ENCODE measurements at regions not wholly inside any gene's neighbourhood (a gene's known extent, or its start where the extent isn't known, plus 50 kb on each side); places are given as distances from the start of the nearest gene placed in this dataset.

- CTCF ChIA-PET, result no interaction called here
- no peak overlapping the region for H3K27ac Mint-ChIP-seq
- POLR2A ChIA-PET, result no interaction called here
- no peaks in the 10 kb centered on the region for H3K36me3 Mint-ChIP-seq (ENCODE audit: low read depth)
- H3K27me3 Mint-ChIP-seq, result peaks cover 8% of the 10 kb centered on the region
- DNase-seq, result no peak
- no peak overlapping the region for H3K4me3 Mint-ChIP-seq
- ATAC-seq, result no peak
- intact Hi-C loops (cut with DNase I, micrococcal nuclease), result no loop called here
- no peaks in the 10 kb centered on the region for H3K4me1 Mint-ChIP-seq
- no peaks in the 10 kb centered on the region for H3K9me3 Mint-ChIP-seq (ENCODE audit: low read depth)
Observed at GRCh38 chr18:78898066-78898465, 81.6 kb upstream of the SALL3 start.

GRCh38 chr18:78898635-78899034 lies 81.0 kb upstream of the SALL3 start:
- no peaks in the 10 kb centered on the region for H3K9me3 Mint-ChIP-seq (ENCODE audit: low read depth)
- DNase-seq, result no peak
- POLR2A ChIA-PET, result no interaction called here

GRCh38 chr18:78899241-78899640 lies 80.4 kb upstream of the SALL3 start:
- intact Hi-C loops (cut with DNase I, micrococcal nuclease), result no loop called here

More at GRCh38 chr18:78898635-78899034, 81.0 kb upstream of the SALL3 start:
- CTCF ChIA-PET, result no interaction called here
- intact Hi-C loops (cut with DNase I, micrococcal nuclease), result no loop called here
- no peaks in the 10 kb centered on the region for H3K4me1 Mint-ChIP-seq
- peaks cover 12% of the 10 kb centered on the region for H3K27me3 Mint-ChIP-seq
- no peak overlapping the region for H3K4me3 Mint-ChIP-seq
- no peaks in the 10 kb centered on the region for H3K36me3 Mint-ChIP-seq (ENCODE audit: low read depth)
- no peak overlapping the region for H3K27ac Mint-ChIP-seq
- ATAC-seq, result no peak

GRCh38 chr18:78900938-78901909 lies 78.4 kb upstream of the SALL3 start:
- ATAC-seq (no peak), DNase-seq (no peak)
- intact Hi-C loops (cut with DNase I, micrococcal nuclease), result no loop called here
- no peaks in the 10 kb centered on the region for H3K9me3 Mint-ChIP-seq (ENCODE audit: low read depth)
- no peak overlapping the region for H3K27ac Mint-ChIP-seq
- peaks cover 12% of the 10 kb centered on the region for H3K27me3 Mint-ChIP-seq
- H3K4me3 Mint-ChIP-seq, result no peak overlapping the region
- POLR2A ChIA-PET, result no interaction called here
- H3K4me1 Mint-ChIP-seq, result no peaks in the 10 kb centered on the region
- no peaks in the 10 kb centered on the region for H3K36me3 Mint-ChIP-seq (ENCODE audit: low read depth)
- CTCF ChIA-PET, result interaction anchor here (0.7 kb wide), 1 partner anchor 21 kb away, joined by 3 read pairs; no protein-coding TSS in a partner anchor

More at GRCh38 chr18:78899241-78899640, 80.4 kb upstream of the SALL3 start:
- Mint-ChIP-seq H3K4me1 (no peaks in the 10 kb centered on the region), H3K4me3 (no peak overlapping the region), H3K27me3 (peaks cover 12% of the 10 kb centered on the region), H3K27ac (no peak overlapping the region), H3K36me3 (ENCODE audit: low read depth) (no peaks in the 10 kb centered on the region), H3K9me3 (ENCODE audit: low read depth) (no peaks in the 10 kb centered on the region)
- ATAC-seq (no peak), DNase-seq (no peak)
- CTCF ChIA-PET, result interaction anchor here (0.9 kb wide), 1 partner anchor 22 kb away, joined by 3 read pairs; no protein-coding TSS in a partner anchor
- POLR2A ChIA-PET, result no interaction called here

GRCh38 chr18:78901923-78902794 lies 77.5 kb upstream of the SALL3 start:
- POLR2A ChIA-PET, result no interaction called here
- H3K27me3 Mint-ChIP-seq, result peaks cover 12% of the 10 kb centered on the region
- CTCF ChIA-PET, result interaction anchor here (0.7 kb wide), 1 partner anchor 22 kb away, joined by 3 read pairs; no protein-coding TSS in a partner anchor
- no peak for ATAC-seq
- no peak overlapping the region for H3K27ac Mint-ChIP-seq
- intact Hi-C loops (cut with DNase I, micrococcal nuclease), result no loop called here
- no peaks in the 10 kb centered on the region for H3K36me3 Mint-ChIP-seq (ENCODE audit: low read depth)
- no peaks in the 10 kb centered on the region for H3K9me3 Mint-ChIP-seq (ENCODE audit: low read depth)
- no peak for DNase-seq
- no peak overlapping the region for H3K4me3 Mint-ChIP-seq
- H3K4me1 Mint-ChIP-seq, result no peaks in the 10 kb centered on the region

- no peaks in the 10 kb centered on the region for H3K9me3 Mint-ChIP-seq (ENCODE audit: low read depth)
- H3K4me1 Mint-ChIP-seq, result no peaks in the 10 kb centered on the region
- no peak for ATAC-seq
- intact Hi-C loops (cut with DNase I, micrococcal nuclease), result no loop called here
- no peak for DNase-seq
- POLR2A ChIA-PET, result interaction anchor here (0.5 kb wide), 1 partner anchor 42 kb away, joined by 4 read pairs; no protein-coding TSS in a partner anchor
- H3K27me3 Mint-ChIP-seq, result peaks cover 14% of the 10 kb centered on the region
- H3K27ac Mint-ChIP-seq, result no peak overlapping the region
- H3K4me3 Mint-ChIP-seq, result no peak overlapping the region
- H3K36me3 Mint-ChIP-seq (ENCODE audit: low read depth), result no peaks in the 10 kb centered on the region
- CTCF ChIA-PET, result no interaction called here
Observed at GRCh38 chr18:78902795-78903435, 76.7 kb upstream of the SALL3 start.

- Mint-ChIP-seq H3K27me3 (peaks cover 14% of the 10 kb centered on the region), H3K27ac (no peak overlapping the region), H3K36me3 (ENCODE audit: low read depth) (no peaks in the 10 kb centered on the region), H3K4me1 (no peaks in the 10 kb centered on the region), H3K4me3 (no peak overlapping the region), H3K9me3 (ENCODE audit: low read depth) (no peaks in the 10 kb centered on the region)
- ChIA-PET POLR2A (no interaction called here), CTCF (interaction anchor here (0.6 kb wide), 1 partner anchor 1359 kb away, joined by 4 read pairs; no protein-coding TSS in a partner anchor)
- DNase-seq, result no peak
- intact Hi-C loops (cut with DNase I, micrococcal nuclease), result no loop called here
- ATAC-seq, result no peak
Observed at GRCh38 chr18:78903436-78904178, 76.0 kb upstream of the SALL3 start.

GRCh38 chr18:78904179-78904531 lies 75.5 kb upstream of the SALL3 start:
- Mint-ChIP-seq H3K36me3 (ENCODE audit: low read depth) (no peaks in the 10 kb centered on the region), H3K4me1 (no peaks in the 10 kb centered on the region), H3K9me3 (ENCODE audit: low read depth) (no peaks in the 10 kb centered on the region), H3K27ac (no peak overlapping the region), H3K4me3 (no peak overlapping the region), H3K27me3 (peaks cover 14% of the 10 kb centered on the region)
- ATAC-seq (no peak), DNase-seq (no peak)
- CTCF ChIA-PET, result interaction anchor here (0.6 to 0.7 kb wide), 2 partner anchors 9 to 1360 kb away, joined by 3 to 4 read pairs; no protein-coding TSS in a partner anchor
- intact Hi-C loops (cut with DNase I, micrococcal nuclease), result no loop called here
- POLR2A ChIA-PET, result no interaction called here

GRCh38 chr18:78905334-78905733 lies 74.3 kb upstream of the SALL3 start:
- no peaks in the 10 kb centered on the region for H3K4me1 Mint-ChIP-seq
- H3K27me3 Mint-ChIP-seq, result peaks cover 14% of the 10 kb centered on the region
- POLR2A ChIA-PET, result no interaction called here
- no peak for ATAC-seq
- no peaks in the 10 kb centered on the region for H3K9me3 Mint-ChIP-seq (ENCODE audit: low read depth)
- no peak for DNase-seq
- H3K4me3 Mint-ChIP-seq, result no peak overlapping the region
- CTCF ChIA-PET, result interaction anchor here (0.7 kb wide), 1 partner anchor 556 kb away, joined by 3 read pairs; no protein-coding TSS in a partner anchor
- no peaks in the 10 kb centered on the region for H3K36me3 Mint-ChIP-seq (ENCODE audit: low read depth)
- no peak overlapping the region for H3K27ac Mint-ChIP-seq
- intact Hi-C loops (cut with DNase I, micrococcal nuclease), result no loop called here

- POLR2A ChIA-PET, result no interaction called here
- DNase-seq (no peak), ATAC-seq (no peak)
- peaks cover 14% of the 10 kb centered on the region for H3K27me3 Mint-ChIP-seq
- no peaks in the 10 kb centered on the region for H3K36me3 Mint-ChIP-seq (ENCODE audit: low read depth)
- intact Hi-C loops (cut with DNase I, micrococcal nuclease), result no loop called here
- no peak overlapping the region for H3K4me3 Mint-ChIP-seq
- no peaks in the 10 kb centered on the region for H3K9me3 Mint-ChIP-seq (ENCODE audit: low read depth)
- CTCF ChIA-PET, result no interaction called here
- H3K4me1 Mint-ChIP-seq, result no peaks in the 10 kb centered on the region
- no peak overlapping the region for H3K27ac Mint-ChIP-seq
Observed at GRCh38 chr18:78906066-78906465, 73.6 kb upstream of the SALL3 start.
